HCT116 (cell line): ENCODE measurements at regions not wholly inside any gene's neighbourhood (a gene's known extent, or its start where the extent isn't known, plus 50 kb on each side); places are given as distances from the start of the nearest gene placed in this dataset.

Experiments used
- ATAC-seq: fragments of 200-7000 bp; cut with Tn5 transposase; 2 replicates; pipeline ENCODE4 v1.9.1; 2020; ENCODE audit warnings: mild to moderate bottlenecking, moderate library complexity
- BruUV-seq: library from RNA; stranded (reverse); fragments of 400-500 nt; replicated peaks from 2 replicates; lab custom pipeline; 2021; lab: Mats Ljungman, UMichigan
- CTCF ChIA-PET: fragments of 300-600 bp; sonication (Branson Sonifier 250); formaldehyde crosslinking; loops from one replicate; lab custom pipeline; 2021; ENCODE audit warnings: antibody characterized with exemption; lab: Charles Lee
- POLR2A ChIA-PET: fragments of 300-600, 350-600 bp; sonication (Branson Sonifier 250); formaldehyde crosslinking; loops from one replicate; lab custom pipeline; 2021; ENCODE audit warnings: antibody characterized with exemption; lab: Charles Lee
- RAD21 ChIA-PET, 2 experiments: fragments of 300-600 bp; sonication (Branson Sonifier 250); formaldehyde crosslinking; loops; one replicate each; lab custom pipeline; 2023; ENCODE audit warnings: low total read pairs in 2 of 2; ENCODE audit not compliant: uncharacterized antibody in 2 of 2, unreplicated experiment in 2 of 2, low non-redundant PET in 1 of 2; lab: Charles Lee
- DNase-seq: peaks from one replicate; pipeline ENCODE4 v3.0.0-alpha.2; 2010; ENCODE audit warnings: low read depth, low spot score
- H2AFZ ChIP-seq: fragments of 200-600 bp; shearing (Covaris generic), sonication (generic); 2 replicates; pipeline ENCODE4 v1.6.1; 2017; ENCODE audit warnings: low read depth, mixed run types, mixed read lengths, antibody characterized with exemption, low read length; ENCODE audit not compliant: poor library complexity, severe bottlenecking
- H3K27ac ChIP-seq: 2 replicates; pipeline ENCODE4 v1.5.1; 2012; ENCODE audit warnings: low read depth, low read length
- H3K27me3 ChIP-seq: fragments of 200-600 bp; sonication (generic); 2 replicates; pipeline ENCODE4 v1.6.1; 2016; ENCODE audit warnings: mixed run types, low read length, mixed read lengths; ENCODE audit not compliant: insufficient read depth
- H3K36me3 ChIP-seq, 2 experiments: fragments of 200-500 bp in 1 of 2; fragments of 200-600 bp in 1 of 2; sonication (Bioruptor generic) in 1 of 2; sonication (generic) in 1 of 2; 2 replicates each; pipeline versions ENCODE4 v1.5.1 to v1.6.1; 2014 to 2016; ENCODE audit warnings: low read length in 2 of 2, inconsistent platforms in 1 of 2, mixed read lengths in 1 of 2, mixed run types in 1 of 2; ENCODE audit not compliant: insufficient read depth in 2 of 2, control insufficient read depth in 1 of 2
- H3K4me1 ChIP-seq, 2 experiments: fragments of 200-600 bp in 1 of 2; sonication (generic) in 1 of 2; 2 replicates each; pipeline versions ENCODE4 v1.5.1 to v1.6.1; 2012 to 2017; ENCODE audit warnings: low read length in 2 of 2, inconsistent platforms in 1 of 2, mild to moderate bottlenecking in 1 of 2, mixed read lengths in 1 of 2, mixed run types in 1 of 2, moderate library complexity in 1 of 2; ENCODE audit not compliant: insufficient read depth in 2 of 2, control insufficient read depth in 1 of 2
- H3K4me2 ChIP-seq: fragments of 200-600 bp; sonication (generic); 2 replicates; pipeline ENCODE4 v1.6.1; 2017; ENCODE audit warnings: mixed run types, low read length, mixed read lengths
- H3K4me3 ChIP-seq, 2 experiments: fragments of 200-600 bp in 1 of 2; sonication (generic) in 1 of 2; replicated peaks in 1 of 2; 2 replicates each; pipeline ENCODE4 v1.5.1; 2011 to 2016; ENCODE audit warnings: low read length in 2 of 2, control low read depth in 1 of 2, low read depth in 1 of 2, mild to moderate bottlenecking in 1 of 2, mixed read lengths in 1 of 2, mixed run types in 1 of 2
- H3K79me2 ChIP-seq: fragments of 200-600 bp; sonication (generic); 2 replicates; pipeline ENCODE4 v1.6.1; 2017; ENCODE audit warnings: mild to moderate bottlenecking, mixed run types, low read length, moderate library complexity, mixed read lengths; ENCODE audit not compliant: insufficient read depth
- H3K9ac ChIP-seq: fragments of 200-600 bp; sonication (generic); 2 replicates; pipeline ENCODE4 v1.6.1; 2016; ENCODE audit warnings: low read length, mixed read lengths
- H3K9me2 ChIP-seq: fragments of 200-600 bp; sonication (generic), shearing (Covaris generic); 2 replicates; pipeline ENCODE4 v1.6.1; 2017; ENCODE audit warnings: mixed run types, mild to moderate bottlenecking, moderate library complexity; ENCODE audit not compliant: insufficient read depth
- H3K9me3 ChIP-seq, 2 experiments: fragments of 200-500 bp in 1 of 2; fragments of 200-600 bp in 1 of 2; sonication (Bioruptor generic) in 1 of 2; sonication (generic) in 1 of 2; 2 replicates each; pipeline ENCODE4 v1.6.1; 2014 to 2017; ENCODE audit warnings: low read length in 2 of 2, mixed read lengths in 2 of 2, inconsistent platforms in 1 of 2, low read depth in 1 of 2, mild to moderate bottlenecking in 1 of 2, mixed run types in 1 of 2, moderate library complexity in 1 of 2; ENCODE audit not compliant: control insufficient read depth in 1 of 2, insufficient read depth in 1 of 2
- H4K20me1 ChIP-seq: fragments of 200-600 bp; sonication (generic), shearing (Covaris generic); 2 replicates; pipeline ENCODE4 v1.6.1; 2017; ENCODE audit warnings: mixed run types, mild to moderate bottlenecking, moderate library complexity; ENCODE audit not compliant: insufficient read depth
- CBX3 ChIP-seq: IDR thresholded peaks from 2 replicates; pipeline ENCODE4 v1.6.1; 2012; ENCODE audit warnings: low read depth
- CEBPB ChIP-seq: IDR thresholded peaks from 2 replicates; pipeline ENCODE4 v1.6.1; 2012; ENCODE audit warnings: low read depth
- EGR1 ChIP-seq: IDR thresholded peaks from 2 replicates; pipeline ENCODE4 v1.6.1; 2012; ENCODE audit warnings: low read depth
- ELF1 ChIP-seq: IDR thresholded peaks from 2 replicates; pipeline ENCODE4 v1.6.1; 2012; ENCODE audit warnings: low read depth, borderline replicate concordance
- EZH2 ChIP-seq: fragments of 200-600 bp; sonication (generic); IDR thresholded peaks from 2 replicates; pipeline ENCODE4 v1.6.1; 2017; ENCODE audit warnings: antibody characterized with exemption, mixed run types
- FOSL1 ChIP-seq: IDR thresholded peaks from 2 replicates; pipeline ENCODE4 v1.6.1; 2012; ENCODE audit warnings: low read depth
- MAX ChIP-seq: IDR thresholded peaks from 2 replicates; pipeline ENCODE4 v1.6.1; 2012
- POLR2AphosphoS5 ChIP-seq: IDR thresholded peaks from 2 replicates; pipeline ENCODE4 v1.6.1; 2011; ENCODE audit warnings: mild to moderate bottlenecking, low read depth, low read length, moderate library complexity
- TCF7L2 ChIP-seq: IDR thresholded peaks from 2 replicates; pipeline ENCODE4 v1.7.0; 2011; ENCODE audit warnings: borderline replicate concordance, inconsistent platforms; ENCODE audit not compliant: insufficient read depth, insufficient read length; ENCODE audit errors: extremely low read depth
- YY1 ChIP-seq: IDR thresholded peaks from 2 replicates; pipeline ENCODE4 v1.6.1; 2011; ENCODE audit warnings: low read length, low read depth, moderate library complexity, mild to moderate bottlenecking; ENCODE audit not compliant: insufficient replicate concordance; ENCODE audit errors: extremely low read depth
- ZBTB33 ChIP-seq: IDR thresholded peaks from 2 replicates; pipeline ENCODE4 v1.6.1; 2011; ENCODE audit warnings: mild to moderate bottlenecking, low read length, moderate library complexity; ENCODE audit not compliant: insufficient replicate concordance; ENCODE audit errors: extremely low read depth
- ZNF274 ChIP-seq: fragments of 200-500 bp; sonication (Bioruptor generic); IDR thresholded peaks from 2 replicates; pipeline ENCODE4 v1.6.1; 2014; ENCODE audit warnings: mild to moderate bottlenecking, low read depth, low read length, inconsistent platforms
- intact Hi-C: fragments of 100-400 bp; cut with micrococcal nuclease; formaldehyde crosslinking; loops from 2 replicates; pipeline ENCODE4 v1.10.0; 2022

- DNase-seq (no peak), ATAC-seq (no peak)
- Histone ChIP-seq H3K4me2 (no peak overlapping the region), H2AFZ (no peak overlapping the region), H3K36me3 (no peaks in the 10 kb centered on the region), H3K9me2 (no peaks in the 10 kb centered on the region), H3K27me3 (no peaks in the 10 kb centered on the region), H4K20me1 (no peaks in the 10 kb centered on the region), H3K4me1 (no peaks in the 10 kb centered on the region), H3K9me3 (no peaks in the 10 kb centered on the region), H3K4me3 (no peak overlapping the region), H3K9ac (no peak overlapping the region), H3K27ac (no peak overlapping the region), H3K79me2 (no peaks in the 10 kb centered on the region)
- no peak for TF ChIP-seq POLR2AphosphoS5
- no peak for TF ChIP-seq EZH2
- no peak for TF ChIP-seq TCF7L2
- no peak for TF ChIP-seq MAX
- no peak for TF ChIP-seq EGR1
- no peak for TF ChIP-seq CBX3
- TF ChIP-seq ZBTB33: no peak
- TF ChIP-seq YY1: no peak
- TF ChIP-seq CEBPB: no peak
- no peak for TF ChIP-seq ELF1
- TF ChIP-seq FOSL1: no peak
- no peak for TF ChIP-seq ZNF274
- ChIA-PET POLR2A (no interaction called here), RAD21 (no interaction called here), CTCF (no interaction called here)
- no TSS peak for BruUV-seq
- intact Hi-C loops: no loop called here
These were observed 835.2 kb upstream of the AMELY start for GRCh38 chrY:7746781-7747180.
